AG20443 (cell line): ENCODE measurements at regions not wholly inside any gene's neighbourhood (a gene's known extent, or its start where the extent isn't known, plus 50 kb on each side); places are given as distances from the start of the nearest gene placed in this dataset.
A peak's percentile ranks its signal among the peaks of the same experiment; 100 is the strongest.
"Not testable (repeated sequence)": the region's sequence is repeated elsewhere in the genome, so short reads cannot be mapped to it uniquely, and the experiment has no call there.

Experiments
- DNase-seq: peaks from one replicate; pipeline ENCODE4 v3.0.0; 2012; ENCODE audit warnings: low spot score, mixed read lengths

- DNase-seq: no peak
These were observed 100.1 kb upstream of the GADD45A start for GRCh38 chr1:67584938-67585337.

GRCh38 chr1:67586596-67586995, 98.4 kb upstream of the GADD45A start:
- DNase-seq: peak; percentile 81

GRCh38 chr1:67588178-67588855, 96.7 kb upstream of the GADD45A start:
- no peak for DNase-seq

- DNase-seq: no peak
These were observed 95.3 kb upstream of the GADD45A start for GRCh38 chr1:67589519-67590233.

- peak; percentile 65 for DNase-seq
These were observed 94.7 kb upstream of the GADD45A start for GRCh38 chr1:67590329-67590728.

- DNase-seq: no peak
These were observed 90.2 kb upstream of the GADD45A start for GRCh38 chr1:67594764-67595163.

- no peak for DNase-seq
These were observed 88.3 kb upstream of the GADD45A start for GRCh38 chr1:67596674-67597073.

- DNase-seq: no peak
These were observed 87.7 kb upstream of the GADD45A start for GRCh38 chr1:67597336-67597735.

GRCh38 chr1:67599085-67599484, 85.9 kb upstream of the GADD45A start:
- DNase-seq: peak; percentile 61

- no peak for DNase-seq
These were observed 83.5 kb upstream of the GADD45A start for GRCh38 chr1:67601539-67601938.

GRCh38 chr1:67601955-67602354, 83.0 kb upstream of the GADD45A start:
- DNase-seq: no peak

GRCh38 chr1:67604778-67605177, 80.2 kb upstream of the GADD45A start:
- no peak for DNase-seq

- no peak for DNase-seq
These were observed 79.7 kb upstream of the GADD45A start for GRCh38 chr1:67605209-67605780.

- DNase-seq: no peak
These were observed 77.7 kb upstream of the GADD45A start for GRCh38 chr1:67607286-67607685.

GRCh38 chr1:67607699-67608098, 77.3 kb upstream of the GADD45A start:
- no peak for DNase-seq

GRCh38 chr1:67608661-67609576, 76.1 kb upstream of the GADD45A start:
- DNase-seq: no peak

GRCh38 chr1:67609577-67610341, 75.2 kb upstream of the GADD45A start:
- DNase-seq: no peak

GRCh38 chr1:67610450-67610849, 74.6 kb upstream of the GADD45A start:
- DNase-seq: no peak

GRCh38 chr1:67611846-67612245, 73.2 kb upstream of the GADD45A start:
- DNase-seq: no peak

GRCh38 chr1:67612788-67613241, 72.2 kb upstream of the GADD45A start:
- peak; percentile 14 for DNase-seq

- not testable (repeated sequence) for DNase-seq
These were observed 71.5 kb upstream of the GADD45A start for GRCh38 chr1:67613479-67613878.
